ENCODE measurements at regions not wholly inside any gene's neighbourhood (a gene's known extent, or its start where the extent isn't known, plus 50 kb on each side); places are given as distances from the start of the nearest gene placed in this dataset.

DNA sequence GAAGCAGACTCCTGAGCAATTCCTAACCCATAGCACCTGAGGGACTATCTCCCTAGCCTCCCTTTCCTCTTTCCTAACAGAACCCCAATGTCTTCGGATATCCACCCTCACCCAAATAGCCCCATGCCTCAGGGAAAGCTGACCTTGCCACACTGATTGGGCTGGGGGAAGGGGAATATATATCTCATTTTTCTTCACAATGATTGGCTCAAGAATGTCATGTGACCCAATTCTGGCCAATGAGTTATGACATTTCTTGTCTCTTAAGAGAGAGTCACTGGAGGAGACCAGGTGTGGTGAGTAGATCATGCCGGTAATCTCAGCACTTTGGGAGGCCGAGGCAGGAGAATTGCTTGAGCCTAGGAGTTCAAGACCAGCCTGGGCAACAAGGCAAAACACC lies 71.9 kb upstream of the NLK start:
- H3K4me3 ChIP-seq (ENCODE audit: low read depth, low read length), result no peak overlapping the region
- DNase-seq (ENCODE audit: low read depth), result no peak

- DNase-seq (ENCODE audit: low read depth), result no peak
- no peak overlapping the region for H3K4me3 ChIP-seq (ENCODE audit: low read depth, low read length)
These were observed 69.0 kb upstream of the NLK start for GRCh38 chr17:27973258-27974044.

DNA sequence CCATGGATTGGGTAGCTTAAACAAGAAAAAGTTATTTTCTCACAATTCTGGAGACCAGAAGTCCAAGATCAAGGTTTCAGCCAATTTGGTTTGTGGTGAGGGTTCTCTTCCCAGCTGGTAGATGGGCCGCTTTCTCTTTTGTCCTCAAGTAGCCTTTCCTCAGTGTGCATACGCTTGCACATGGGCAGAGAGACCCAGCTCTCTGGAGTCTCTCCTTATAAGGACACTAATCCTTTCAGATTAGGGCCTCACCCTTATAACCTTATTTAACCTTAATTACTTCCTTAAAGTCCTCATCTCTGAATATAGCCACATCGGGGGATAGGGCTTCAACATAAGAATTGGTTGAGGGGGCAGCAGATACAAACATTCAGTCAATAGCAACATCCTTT lies 68.4 kb upstream of the NLK start:
- no peak for DNase-seq (ENCODE audit: low read depth)
- no peak overlapping the region for H3K4me3 ChIP-seq (ENCODE audit: low read depth, low read length)

GRCh38 chr17:27974531-27975145 lies 67.8 kb upstream of the NLK start:
- DNase-seq (ENCODE audit: low read depth), result no peak

DNA sequence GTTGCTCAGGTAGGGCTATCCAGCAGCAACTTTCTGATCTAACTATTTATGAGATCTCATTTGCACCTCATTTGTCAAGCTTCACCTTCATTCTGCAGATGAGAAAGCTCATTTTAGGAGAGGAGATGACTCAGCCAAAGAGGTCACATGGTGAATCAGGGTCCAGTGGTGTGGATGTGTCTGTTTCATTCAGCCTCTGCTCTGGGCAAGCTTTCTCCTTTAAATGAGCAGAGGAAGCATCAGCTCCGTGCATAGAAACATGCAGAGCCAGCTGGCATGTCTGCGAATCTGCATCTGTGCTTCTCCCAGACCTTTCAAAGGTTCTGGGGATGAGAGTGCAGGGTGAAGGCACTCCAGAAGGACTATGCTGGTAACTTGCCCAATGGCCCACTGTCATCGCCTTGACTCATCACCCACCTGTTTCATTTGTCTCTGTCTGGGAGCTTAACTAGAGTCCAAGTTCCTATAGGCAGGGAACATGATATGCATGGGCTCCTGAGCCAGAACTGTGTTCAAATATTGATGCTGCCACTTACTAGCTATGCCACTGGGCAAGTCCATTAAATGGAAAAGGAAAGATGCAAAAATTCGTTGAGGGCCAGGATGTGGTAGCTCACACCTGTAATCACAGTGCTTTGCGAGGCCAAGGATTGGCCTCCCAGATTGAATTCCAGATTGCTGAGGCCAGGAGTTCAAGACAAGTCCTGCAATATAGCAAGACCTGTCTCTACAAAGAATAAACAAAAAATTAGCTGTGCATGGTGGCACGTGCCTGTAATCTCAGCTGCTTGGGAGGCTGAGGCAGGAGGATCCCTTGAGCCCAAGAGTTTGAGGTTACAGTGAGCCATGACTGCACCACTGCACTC lies 67.1 kb upstream of the NLK start:
- H3K4me3 ChIP-seq (ENCODE audit: low read depth, low read length), result no peak overlapping the region
- DNase-seq (ENCODE audit: low read depth), result peak; percentile 11

More at GRCh38 chr17:27974531-27975145, 67.8 kb upstream of the NLK start:
- no peak overlapping the region for H3K4me3 ChIP-seq (ENCODE audit: low read depth, low read length)

- DNase-seq (ENCODE audit: low read depth), result no peak
- no peak overlapping the region for H3K4me3 ChIP-seq (ENCODE audit: low read depth, low read length)
These were observed 66.1 kb upstream of the NLK start for GRCh38 chr17:27976331-27976730.

DNA sequence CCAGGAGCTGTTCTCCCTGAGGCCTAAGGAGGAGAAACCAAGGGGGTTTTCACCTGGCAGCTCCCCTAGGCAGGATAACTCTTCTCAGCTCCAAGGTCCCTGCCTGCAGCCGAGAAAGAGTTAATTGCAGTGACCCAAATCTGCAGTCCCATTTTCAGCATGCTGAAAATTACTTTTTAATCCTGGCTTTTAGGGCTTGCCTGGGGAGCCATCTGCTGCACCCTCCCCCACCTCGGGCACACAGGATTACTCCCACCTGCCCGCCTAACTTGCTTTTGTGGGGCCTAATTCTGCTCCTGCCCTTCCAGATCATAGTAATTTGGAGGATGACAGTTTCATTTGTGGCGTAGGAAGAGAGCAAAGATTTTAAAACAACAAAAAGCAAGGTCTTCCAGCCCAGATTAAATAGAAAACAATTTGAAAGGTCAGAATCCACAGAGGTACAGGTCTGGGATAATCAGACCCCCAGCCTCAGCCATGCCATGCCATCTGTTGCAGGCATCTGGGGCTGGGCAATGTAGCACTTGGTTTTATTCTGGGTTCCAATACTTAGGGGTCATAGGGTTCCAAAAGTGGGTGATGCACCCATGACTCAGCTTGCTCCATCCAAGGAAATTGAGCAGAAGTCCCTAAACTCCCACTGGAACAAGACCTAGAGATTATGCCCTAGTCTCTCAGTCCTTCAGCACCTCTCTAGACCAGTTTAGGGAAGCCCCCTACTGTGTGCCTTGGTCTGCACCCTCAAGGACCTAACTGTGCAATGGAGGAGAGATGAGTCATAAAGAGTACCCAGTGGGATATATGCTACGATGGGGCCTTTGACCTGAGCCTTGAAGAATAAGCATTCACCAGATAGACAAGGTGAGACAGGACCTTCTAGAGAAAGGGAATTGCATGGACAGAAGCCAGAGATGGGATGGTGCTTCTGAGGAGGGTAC lies 64.5 kb upstream of the NLK start:
- DNase-seq (ENCODE audit: low read depth), result no peak
- no peak overlapping the region for H3K4me3 ChIP-seq (ENCODE audit: low read depth, low read length)

GRCh38 chr17:27978689-27979175 lies 63.7 kb upstream of the NLK start:
- no peak overlapping the region for H3K4me3 ChIP-seq (ENCODE audit: low read depth, low read length)
- no peak for DNase-seq (ENCODE audit: low read depth)

DNA sequence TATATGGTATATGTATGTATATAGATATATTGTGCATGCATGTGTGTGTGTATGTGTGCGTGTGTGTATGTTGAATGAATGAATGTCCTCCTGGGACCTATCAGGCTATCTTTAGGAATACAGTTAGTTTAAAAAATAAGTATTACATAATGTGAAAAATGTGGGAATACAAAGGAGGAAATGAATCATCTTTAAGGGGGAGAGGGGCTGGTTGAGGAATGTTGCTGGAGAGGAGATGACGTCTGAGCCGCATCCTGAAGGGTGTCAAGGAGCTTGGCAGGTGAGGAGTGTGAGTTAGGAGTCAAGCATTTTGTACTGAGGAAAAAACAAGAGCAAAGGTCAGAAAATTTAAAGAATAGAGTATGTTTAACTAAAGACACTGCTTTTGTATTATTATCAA lies 62.4 kb upstream of the NLK start:
- H3K4me3 ChIP-seq (ENCODE audit: low read depth, low read length), result no peak overlapping the region
- peak; percentile 10 for DNase-seq (ENCODE audit: low read depth)

GRCh38 chr17:27981978-27982377 lies 60.5 kb upstream of the NLK start:
- no peak for DNase-seq (ENCODE audit: low read depth)
- H3K4me3 ChIP-seq (ENCODE audit: low read depth, low read length), result no peak overlapping the region

DNA sequence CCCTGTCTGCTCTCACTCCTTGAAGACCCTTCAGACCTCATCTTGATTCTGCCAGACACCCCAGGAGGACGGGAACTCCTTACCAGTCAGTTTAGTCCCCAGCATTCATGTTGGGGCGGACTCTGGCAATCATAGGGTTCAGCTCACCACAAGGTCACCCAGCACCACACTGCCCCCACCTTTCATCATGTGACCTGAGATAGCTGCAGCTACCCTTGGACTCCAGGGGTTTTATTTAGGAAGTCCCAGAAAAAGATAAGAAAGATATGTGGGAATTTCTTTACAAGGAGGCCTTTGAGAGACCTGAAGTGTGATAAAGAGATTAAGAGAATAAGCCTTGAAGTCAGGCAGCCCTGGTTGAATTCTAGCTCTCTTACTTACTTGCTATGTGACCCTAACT lies 59.8 kb upstream of the NLK start:
- no peak for DNase-seq (ENCODE audit: low read depth)

GRCh38 chr17:27983853-27984252 lies 58.6 kb upstream of the NLK start:
- H3K4me3 ChIP-seq (ENCODE audit: low read depth, low read length), result no peak overlapping the region
- DNase-seq (ENCODE audit: low read depth), result no peak

More for the DNA sequence above, 59.8 kb upstream of the NLK start:
- no peak overlapping the region for H3K4me3 ChIP-seq (ENCODE audit: low read depth, low read length)

DNA sequence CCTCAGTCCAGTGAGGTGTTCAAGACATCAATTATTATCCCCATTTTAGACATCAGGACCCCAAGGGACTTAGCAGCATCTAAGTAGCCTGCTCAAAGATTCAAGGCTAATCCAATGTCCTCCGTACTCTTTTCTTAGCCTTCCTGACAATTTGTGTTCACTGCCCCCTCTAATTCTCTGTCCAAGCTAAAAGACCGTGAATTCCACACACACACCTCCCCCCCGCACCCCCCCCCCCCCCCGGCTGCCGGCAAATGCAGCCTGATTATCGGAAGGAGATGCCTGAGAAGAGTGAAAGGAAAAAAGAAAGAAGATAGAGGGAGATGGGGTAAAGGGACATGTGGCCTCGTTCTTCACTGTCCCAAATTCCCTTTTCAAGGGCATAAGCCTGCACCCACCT lies 58.1 kb upstream of the NLK start:
- DNase-seq (ENCODE audit: low read depth), result no peak
- H3K4me3 ChIP-seq (ENCODE audit: low read depth, low read length), result no peak overlapping the region

DNA sequence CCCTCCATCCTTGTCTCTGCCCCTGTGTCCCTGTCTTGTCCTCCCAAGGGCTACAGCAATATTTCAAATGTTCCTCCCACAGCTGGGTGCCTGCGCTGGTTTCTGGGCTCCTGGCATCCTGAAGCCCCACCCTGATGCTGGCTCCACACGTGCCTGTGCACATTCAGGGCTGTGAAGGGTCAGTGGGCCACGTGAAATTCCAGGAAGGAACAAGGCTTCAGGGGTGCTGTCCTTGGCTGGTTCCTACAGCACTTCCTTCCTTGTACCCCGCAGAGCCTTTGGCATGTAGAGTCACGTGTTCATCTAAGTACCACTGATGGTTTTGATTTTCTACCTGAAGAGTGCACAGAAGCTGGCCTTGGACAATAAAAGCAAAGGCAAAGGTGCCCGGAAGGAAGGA lies 57.7 kb upstream of the NLK start:
- no peak overlapping the region for H3K4me3 ChIP-seq (ENCODE audit: low read depth, low read length)
- DNase-seq (ENCODE audit: low read depth), result no peak

DNA sequence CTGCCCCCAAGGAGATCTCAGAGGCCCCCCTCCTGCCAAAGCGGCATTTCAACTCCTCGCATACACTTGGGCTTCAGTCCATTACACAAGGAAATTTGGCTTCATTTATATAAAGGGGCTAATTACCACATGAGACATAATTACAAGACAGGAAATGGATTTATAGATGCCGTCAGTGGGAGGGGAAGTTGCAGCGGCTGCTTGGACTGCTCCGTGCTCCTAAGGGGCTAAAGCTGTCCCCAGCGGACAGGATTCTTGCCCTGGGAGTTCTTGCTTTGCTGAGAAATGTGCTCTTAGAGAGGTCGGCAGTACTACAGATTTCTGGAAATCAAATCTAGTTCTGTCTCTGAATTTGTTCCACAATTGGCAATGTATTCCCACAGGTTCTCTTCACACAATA lies 57.2 kb upstream of the NLK start:
- DNase-seq (ENCODE audit: low read depth), result no peak
- H3K4me3 ChIP-seq (ENCODE audit: low read depth, low read length), result no peak overlapping the region

GRCh38 chr17:27985736-27986399 lies 56.6 kb upstream of the NLK start:
- DNase-seq (ENCODE audit: low read depth), result no peak
- no peak overlapping the region for H3K4me3 ChIP-seq (ENCODE audit: low read depth, low read length)

DNA sequence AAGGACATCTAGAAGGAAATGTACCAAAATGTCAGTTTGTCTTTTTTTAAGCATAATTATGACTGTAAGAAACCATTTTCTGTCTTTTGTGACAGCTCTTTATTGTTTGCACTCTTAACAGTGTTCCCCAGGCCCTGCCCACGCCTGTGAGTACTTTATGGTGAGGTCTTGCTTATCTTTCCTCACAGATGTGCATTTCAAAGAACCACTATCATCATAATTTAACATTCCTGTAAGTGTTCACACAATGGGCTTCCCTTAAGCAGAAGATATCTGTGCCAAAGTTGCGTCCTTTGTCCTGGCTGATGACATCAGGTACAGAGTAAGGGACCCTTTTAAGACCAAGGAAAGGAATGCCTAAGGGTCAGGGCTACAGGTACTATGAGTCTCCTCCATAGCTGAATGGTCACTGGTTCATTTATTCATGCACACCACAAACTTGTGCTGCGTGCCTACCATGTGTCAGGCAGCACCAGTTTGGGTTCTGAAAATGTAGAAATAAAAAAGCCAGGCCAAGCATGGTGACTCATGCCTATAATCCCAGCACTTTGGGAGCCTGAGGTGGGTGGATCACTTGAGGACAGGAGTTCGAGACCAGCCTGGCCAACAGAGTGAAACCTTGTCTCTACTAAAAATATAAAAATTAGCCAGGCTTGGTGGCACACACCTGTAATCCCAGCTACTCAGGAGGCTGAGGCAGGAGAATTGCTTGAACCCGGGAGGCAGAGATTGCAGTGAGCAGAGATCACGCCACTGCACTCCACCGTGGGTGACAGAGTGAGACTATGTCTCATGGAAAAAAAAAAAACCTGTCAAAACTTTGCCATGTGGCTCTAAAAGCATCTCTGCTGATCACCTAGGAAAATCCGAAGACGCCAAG lies 55.4 kb upstream of the NLK start:
- H3K4me3 ChIP-seq (ENCODE audit: low read depth, low read length), result no peak overlapping the region
- DNase-seq (ENCODE audit: low read depth), result no peak

DNA sequence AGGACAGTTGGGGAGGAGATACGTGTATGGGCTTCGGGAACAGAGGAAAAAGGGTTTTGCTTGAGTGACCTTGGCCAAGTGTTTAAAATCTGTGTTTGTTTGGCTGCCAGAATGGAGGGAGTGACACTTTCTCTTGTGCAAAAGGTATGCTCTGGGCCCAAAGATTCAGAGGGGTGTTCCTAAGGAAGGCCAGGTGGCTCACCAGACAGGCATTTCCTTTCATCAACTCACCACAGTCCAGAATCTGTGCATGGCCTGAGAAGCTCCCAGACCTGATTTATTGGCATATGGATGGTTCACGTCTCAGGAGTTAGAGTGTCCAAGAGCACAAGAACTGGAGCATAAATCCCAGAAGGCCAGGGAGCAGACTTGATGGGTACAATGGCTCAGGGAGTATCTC lies 53.4 kb upstream of the NLK start:
- DNase-seq (ENCODE audit: low read depth), result no peak
- H3K4me3 ChIP-seq (ENCODE audit: low read depth, low read length), result no peak overlapping the region

Measured in skeletal muscle cell (primary cell).